GM13976 (cell line): ENCODE measurements at regions not wholly inside any gene's neighbourhood (a gene's known extent, or its start where the extent isn't known, plus 50 kb on each side); places are given as distances from the start of the nearest gene placed in this dataset.

Experiments used
- DNase-seq: peaks from one replicate; pipeline ENCODE4 v3.0.0; 2012; ENCODE audit warnings: low spot score
- CTCF ChIP-seq: IDR thresholded peaks from 2 replicates; pipeline ENCODE4 v1.5.1; 2012; ENCODE audit warnings: borderline replicate concordance, mild to moderate bottlenecking; ENCODE audit not compliant: insufficient read depth; ENCODE audit errors: extremely low read depth, missing control alignments, control extremely low read depth
- in situ Hi-C: fragments of 300-500 bp; cut with MboI; formaldehyde crosslinking; loops from one replicate; pipeline ENCODE4 v1.12.0; 2022; ENCODE audit warnings: low sequenced_read_pairs, mixed read lengths, inconsistent platforms; ENCODE audit not compliant: unreplicated experiment

- in situ Hi-C loops, result no loop called here
- no peak for DNase-seq
- no peak for TF ChIP-seq CTCF
Measured at GRCh38 chr6:2531426-2532215, 219.1 kb downstream of the MYLK4 start.

- DNase-seq, result no peak
- in situ Hi-C loops, result no loop called here
- no peak for TF ChIP-seq CTCF
Measured at GRCh38 chr6:2529211-2529719, 221.5 kb downstream of the MYLK4 start.

- in situ Hi-C loops, result no loop called here
- no peak for DNase-seq
- TF ChIP-seq CTCF, result no peak
Measured at GRCh38 chr6:2528156-2528555, 222.6 kb downstream of the MYLK4 start.

- in situ Hi-C loops, result no loop called here
- no peak for TF ChIP-seq CTCF
- DNase-seq, result no peak
Measured at GRCh38 chr6:2526766-2527165, 224.0 kb downstream of the MYLK4 start.

GRCh38 chr6:2524090-2524489, 226.6 kb downstream of the MYLK4 start:
- in situ Hi-C loops, result no loop called here
- no peak for TF ChIP-seq CTCF
- DNase-seq, result no peak

GRCh38 chr6:2523061-2523460, 227.7 kb downstream of the MYLK4 start:
- no peak for TF ChIP-seq CTCF
- no peak for DNase-seq
- in situ Hi-C loops, result no loop called here
